ENCODE measurements at regions not wholly inside any gene's neighbourhood (a gene's known extent, or its start where the extent isn't known, plus 50 kb on each side); places are given as distances from the start of the nearest gene placed in this dataset.

- TF ChIP-seq CTCF (IDR thresholded peaks at IDR 0.05): no peak
- TF ChIP-seq POLR2A (IDR thresholded peaks at IDR 0.05): no peak
Measured at GRCh38 chr3:106794442-106794841, 582.8 kb upstream of the CCDC54 start.
